H1 (cell line): ENCODE measurements at regions not wholly inside any gene's neighbourhood (a gene's known extent, or its start where the extent isn't known, plus 50 kb on each side); places are given as distances from the start of the nearest gene placed in this dataset.
A peak's percentile ranks its signal among the peaks of the same experiment; 100 is the strongest.

ENCODE experiments used
- CTCF ChIA-PET: fragments of 300-600 bp; sonication (Branson Sonifier 250); formaldehyde crosslinking; loops from one replicate; lab custom pipeline; 2021; ENCODE audit not compliant: partially characterized antibody; lab: Charles Lee
- POLR2A ChIA-PET: fragments of 300-600 bp; sonication (Branson Sonifier 250); formaldehyde crosslinking; loops from one replicate; lab custom pipeline; 2021; ENCODE audit warnings: inconsistent platforms; ENCODE audit not compliant: partially characterized antibody; lab: Charles Lee
- DNase-seq, 2 experiments: peaks; one replicate each; pipeline versions ENCODE4 v3.0.0 to v3.0.0-alpha.2; 2010 to 2022; ENCODE audit warnings: low spot score in 2 of 2, low read depth in 1 of 2, mixed read lengths in 1 of 2
- FAIRE-seq: peaks from 2 replicates; lab custom pipeline; 2011; peaks lifted over from hg19 to GRCh38; lab: Jason Lieb, UNC
- H2AFZ ChIP-seq: 2 replicates; pipeline ENCODE4 v1.8.1; 2012; ENCODE audit warnings: low read length, inconsistent platforms
- H2AK5ac ChIP-seq: 2 replicates; pipeline ENCODE4 v1.6.1; 2013; ENCODE audit warnings: low read depth, low read length
- H2BK120ac ChIP-seq: replicated peaks from 2 replicates; pipeline ENCODE3; 2013; ENCODE audit warnings: low read depth, low read length, inconsistent platforms
- H2BK12ac ChIP-seq: 2 replicates; pipeline ENCODE4 v1.6.1; 2013; ENCODE audit warnings: low read depth, low read length
- H2BK15ac ChIP-seq: 2 replicates; pipeline ENCODE4 v1.6.1; 2013; ENCODE audit warnings: low read length
- H2BK20ac ChIP-seq: 2 replicates; pipeline ENCODE4 v1.6.1; 2013; ENCODE audit warnings: low read length
- H2BK5ac ChIP-seq: 2 replicates; pipeline ENCODE4 v1.6.1; 2013; ENCODE audit warnings: low read depth, low read length
- H3K14ac ChIP-seq: 2 replicates; pipeline ENCODE4 v1.6.1; 2013; ENCODE audit warnings: inconsistent platforms; ENCODE audit not compliant: insufficient read length
- H3K18ac ChIP-seq: 2 replicates; pipeline ENCODE4 v1.6.1; 2013; ENCODE audit warnings: low read length; ENCODE audit errors: extremely low read depth
- H3K23ac ChIP-seq: 2 replicates; pipeline ENCODE4 v1.6.1; 2013; ENCODE audit warnings: inconsistent platforms; ENCODE audit not compliant: insufficient read length
- H3K23me2 ChIP-seq: 2 replicates; pipeline ENCODE4 v1.6.1; 2013; ENCODE audit warnings: low read depth, low read length
- H3K27ac ChIP-seq: 2 replicates; pipeline ENCODE4 v1.6.1; 2011; ENCODE audit warnings: low read depth, low read length, inconsistent platforms
- H3K27me3 ChIP-seq, 4 experiments: replicated peaks in 1 of 4; 1 replicate in 1 of 4; 2 replicates in 3 of 4; pipeline versions ENCODE4 v1.6.1 to v1.8.1; 2011 to 2013; ENCODE audit warnings: low read length in 3 of 4, mild to moderate bottlenecking in 3 of 4, inconsistent platforms in 2 of 4, mixed read lengths in 2 of 4, moderate library complexity in 1 of 4; ENCODE audit not compliant: control insufficient read depth in 3 of 4, insufficient read depth in 3 of 4; ENCODE audit errors: extremely low read depth in 1 of 4
- H3K36me3 ChIP-seq, 4 experiments: 2 replicates each; pipeline versions ENCODE4 v1.6.1 to v1.8.1; 2011 to 2013; ENCODE audit warnings: mild to moderate bottlenecking in 4 of 4, low read length in 3 of 4, moderate library complexity in 2 of 4, control low read depth in 1 of 4, inconsistent platforms in 1 of 4; ENCODE audit not compliant: insufficient read depth in 4 of 4, control insufficient read depth in 2 of 4
- H3K4ac ChIP-seq: replicated peaks from 2 replicates; pipeline ENCODE3; 2013; ENCODE audit warnings: low read length, low read depth, mixed read lengths, inconsistent platforms; ENCODE audit not compliant: insufficient read length
- H3K4me1 ChIP-seq, 4 experiments: replicated peaks in 1 of 4; 1 replicate in 1 of 4; 2 replicates in 3 of 4; pipeline versions ENCODE4 v1.6.1 to v1.8.1; 2011 to 2013; ENCODE audit warnings: low read length in 3 of 4, inconsistent platforms in 2 of 4, mixed read lengths in 1 of 4; ENCODE audit not compliant: insufficient read depth in 4 of 4, control insufficient read depth in 3 of 4
- H3K4me2 ChIP-seq, 2 experiments: 2 replicates each; pipeline versions ENCODE4 v1.6.1 to v1.8.1; 2011 to 2013; ENCODE audit warnings: low read depth in 2 of 2, low read length in 2 of 2, control low read depth in 1 of 2, inconsistent platforms in 1 of 2, mild to moderate bottlenecking in 1 of 2; ENCODE audit not compliant: insufficient read depth in 1 of 2
- H3K4me3 ChIP-seq, 4 experiments: fragments of 200-600, 300-600 bp in 1 of 4; sonication (generic), shearing (Covaris generic), sonication (Bioruptor Twin) in 1 of 4; 2 replicates each; pipeline versions ENCODE4 v1.5.1 to v1.8.1; 2011 to 2016; ENCODE audit warnings: low read length in 4 of 4, low read depth in 3 of 4, control low read depth in 2 of 4, inconsistent platforms in 2 of 4, mild to moderate bottlenecking in 2 of 4, mixed read lengths in 1 of 4, moderate library complexity in 1 of 4; ENCODE audit not compliant: insufficient read depth in 2 of 4; ENCODE audit errors: extremely low read depth in 1 of 4
- H3K56ac ChIP-seq: replicated peaks from 2 replicates; pipeline ENCODE3; 2013; ENCODE audit warnings: low read depth, mild to moderate bottlenecking, mixed read lengths, low read length, inconsistent platforms; ENCODE audit not compliant: insufficient read length
- H3K79me1 ChIP-seq: 2 replicates; pipeline ENCODE4 v1.6.1; 2013; ENCODE audit warnings: low read depth, low read length, control low read depth
- H3K79me2 ChIP-seq, 2 experiments: 2 replicates each; pipeline versions ENCODE4 v1.6.1 to v1.8.1; 2012 to 2013; ENCODE audit warnings: low read length in 2 of 2, mild to moderate bottlenecking in 2 of 2, inconsistent platforms in 1 of 2; ENCODE audit not compliant: insufficient read depth in 2 of 2, control insufficient read depth in 1 of 2
- H3K9ac ChIP-seq, 4 experiments: replicated peaks in 1 of 4; 1 replicate in 1 of 4; 2 replicates in 3 of 4; pipeline versions ENCODE4 v1.6.1 to v1.8.1; 2011 to 2013; ENCODE audit warnings: low read depth in 3 of 4, low read length in 3 of 4, control low read depth in 2 of 4, mild to moderate bottlenecking in 2 of 4, moderate library complexity in 2 of 4, inconsistent platforms in 1 of 4; ENCODE audit errors: extremely low read depth in 1 of 4
- H3K9me3 ChIP-seq, 2 experiments: 2 replicates each; pipeline versions ENCODE4 v1.6.1 to v1.8.1; 2012 to 2013; ENCODE audit warnings: mild to moderate bottlenecking in 2 of 2, moderate library complexity in 2 of 2, control low read depth in 1 of 2, inconsistent platforms in 1 of 2, low read depth in 1 of 2, low read length in 1 of 2, mixed read lengths in 1 of 2; ENCODE audit not compliant: insufficient read depth in 2 of 2
- H4K20me1 ChIP-seq, 2 experiments: replicated peaks in 1 of 2; 2 replicates each; pipeline versions ENCODE3 to v1.8.1; 2011 to 2013; ENCODE audit warnings: inconsistent platforms in 2 of 2, low read length in 2 of 2, mild to moderate bottlenecking in 1 of 2; ENCODE audit not compliant: insufficient read depth in 2 of 2, control insufficient read depth in 1 of 2
- H4K5ac ChIP-seq: 2 replicates; pipeline ENCODE4 v1.6.1; 2013; ENCODE audit warnings: low read length, low read depth, mixed read lengths, inconsistent platforms; ENCODE audit not compliant: insufficient read length
- H4K8ac ChIP-seq: 2 replicates; pipeline ENCODE4 v1.8.0; 2013; ENCODE audit warnings: mild to moderate bottlenecking, moderate library complexity, low read length, inconsistent platforms; ENCODE audit not compliant: insufficient read depth; ENCODE audit errors: extremely low read depth
- H4K91ac ChIP-seq: replicated peaks from 2 replicates; pipeline ENCODE3; 2013; ENCODE audit warnings: low read length, mixed read lengths, inconsistent platforms; ENCODE audit not compliant: insufficient read length
- CEBPB ChIP-seq: IDR thresholded peaks from 2 replicates; pipeline ENCODE4 v1.6.1; 2012; ENCODE audit warnings: low read depth, low read length
- CREB1 ChIP-seq: IDR thresholded peaks from 2 replicates; pipeline ENCODE4 v1.6.1; 2012; ENCODE audit warnings: inconsistent platforms
- CTCF ChIP-seq, 3 experiments: IDR thresholded peaks; 1 replicate in 2 of 3; 2 replicates in 1 of 3; pipeline versions ENCODE4 v1.5.1 to v1.6.1; 2011; ENCODE audit warnings: low read length in 3 of 3, mild to moderate bottlenecking in 3 of 3, inconsistent platforms in 2 of 3, low read depth in 1 of 3, moderate library complexity in 1 of 3; ENCODE audit not compliant: insufficient read depth in 1 of 3; ENCODE audit errors: control extremely low read depth in 1 of 3
- E2F6 ChIP-seq: IDR thresholded peaks from 2 replicates; pipeline ENCODE4 v1.6.1; 2012; ENCODE audit warnings: inconsistent platforms
- KDM1A ChIP-seq: fragments of 200-600, 300-600 bp; sonication (generic); IDR thresholded peaks from 2 replicates; pipeline ENCODE4 v1.7.1; 2016; ENCODE audit warnings: mild to moderate bottlenecking, low read length, borderline replicate concordance
- PHF8 ChIP-seq: fragments of 200-600 bp; sonication (generic); conservative IDR thresholded peaks from 2 replicates; pipeline ENCODE4 v1.7.1; 2012; ENCODE audit warnings: low read depth, mild to moderate bottlenecking, inconsistent platforms, low read length, moderate library complexity
- POLR2A ChIP-seq, 2 experiments: IDR thresholded peaks; 1 replicate in 1 of 2; 2 replicates in 1 of 2; pipeline ENCODE4 v1.6.1; 2011; ENCODE audit warnings: low read depth in 2 of 2, low read length in 2 of 2, mild to moderate bottlenecking in 2 of 2; ENCODE audit errors: control extremely low read depth in 1 of 2
- RAD21 ChIP-seq, 2 experiments: IDR thresholded peaks in 1 of 2; conservative IDR thresholded peaks in 1 of 2; 2 replicates each; pipeline ENCODE4 v1.6.1; 2011; ENCODE audit warnings: low read depth in 2 of 2, low read length in 2 of 2, improper control_type of control experiment in 1 of 2, inconsistent platforms in 1 of 2, mild to moderate bottlenecking in 1 of 2, moderate library complexity in 1 of 2
- RFX5 ChIP-seq: IDR thresholded peaks from 2 replicates; pipeline ENCODE4 v1.6.1; 2011; ENCODE audit warnings: low read depth, low read length, improper control_type of control experiment, borderline replicate concordance
- RNF2 ChIP-seq: fragments of 200-900, 300-1000 bp; sonication (generic); IDR thresholded peaks from 2 replicates; pipeline ENCODE4 v1.7.1; 2016; ENCODE audit warnings: borderline replicate concordance, low read depth, mild to moderate bottlenecking, antibody characterized with exemption, low read length; ENCODE audit not compliant: poor library complexity, severe bottlenecking; ENCODE audit errors: missing control alignments
- SIX5 ChIP-seq: IDR thresholded peaks from 2 replicates; pipeline ENCODE4 v1.6.1; 2011; ENCODE audit warnings: mild to moderate bottlenecking, low read depth, low read length
- WGBS, 2 experiments: shearing (Covaris generic) in 1 of 2; methylation state at CpG; one replicate each; pipeline versions ENCODE4 v1.1.6 to v1.1.7; 2013 to 2015; ENCODE audit warnings: low lambda C conversion rate in 2 of 2, mixed read lengths in 2 of 2, inconsistent platforms in 1 of 2, low coverage in 1 of 2, missing lambda C conversion rate in 1 of 2; ENCODE audit not compliant: insufficient replicate concordance in 2 of 2, insufficient coverage in 1 of 2, insufficient read length in 1 of 2; ENCODE audit errors: extremely low coverage in 1 of 2, missing lambda C conversion rate in 1 of 2; 5-methylcytosine and 5-hydroxymethylcytosine counted together

GRCh38 chr16:50490828-50491227 lies 57.4 kb upstream of the NKD1 start:
- Histone ChIP-seq H3K9me3 (no peaks in the 10 kb centered on the region), H3K4ac (no peak overlapping the region), H2BK20ac (no peak overlapping the region), H2AFZ (no peak overlapping the region), H3K18ac (no peak overlapping the region), H4K20me1 (no peaks in the 10 kb centered on the region), H3K79me2 (no peaks in the 10 kb centered on the region), H3K4me3 (no peak overlapping the region), H3K4me1 (no peaks in the 10 kb centered on the region), H3K9ac (no peak overlapping the region), H3K23me2 (no peaks in the 10 kb centered on the region), H2AK5ac (no peak overlapping the region), H3K27me3 (no peaks in the 10 kb centered on the region), H4K91ac (no peak overlapping the region), H4K8ac (peak overlapping the region; percentile 38; the same call in 1 of the 2 replicates), H3K79me1 (no peaks in the 10 kb centered on the region), H2BK5ac (no peak overlapping the region), H3K4me2 (no peak overlapping the region), H3K14ac (no peak overlapping the region), H2BK15ac (no peak overlapping the region), H3K27ac (no peak overlapping the region), H3K23ac (no peak overlapping the region), H2BK120ac (no peak overlapping the region), H3K56ac (no peak overlapping the region), H2BK12ac (no peak overlapping the region), H3K36me3 (no peaks in the 10 kb centered on the region), H4K5ac (no peak overlapping the region)
- ChIA-PET CTCF (interaction anchor here (0.6 kb wide), 1 partner anchor 9 kb away, joined by 3 read pairs; no protein-coding TSS in a partner anchor), POLR2A (no interaction called here)
- 80 to 100% methylated on average over 1 to 2 of the region's 2 CpGs for WGBS, 2 experiments
- no peak for FAIRE-seq
- DNase-seq: no peak
- TF ChIP-seq KDM1A (no peak), E2F6 (no peak), CTCF (IDR thresholded peaks at IDR 0.05; ENCODE audit: control extremely low read depth in 1 of 3, insufficient read depth in 1 of 3, low read depth in 1 of 3, low read length in 3 of 3) (peak in 1 of 3 experiments; percentile 9; a peak in 1 of 4 replicates), CEBPB (no peak), POLR2A (IDR thresholded peaks at IDR 0.05; ENCODE audit: control extremely low read depth in 1 of 2, low read depth in 2 of 2, low read length in 2 of 2) (no peak), CREB1 (peak; percentile 80), SIX5 (no peak), RNF2 (no peak), RAD21 (IDR thresholded peaks at IDR 0.05 in 1 of 2, conservative IDR thresholded peaks at IDR 0.05 in 1 of 2; ENCODE audit: low read depth in 2 of 2, low read length in 2 of 2) (peak; percentile 21 to 46; a peak in 3 of 4 replicates), RFX5 (peak; percentile 95), PHF8 (no peak)
